ENCODE measurements at regions not wholly inside any gene's neighbourhood (a gene's known extent, or its start where the extent isn't known, plus 50 kb on each side); places are given as distances from the start of the nearest gene placed in this dataset.

- no peak for TF ChIP-seq CTCF (IDR thresholded peaks at IDR 0.05; ENCODE audit: unreplicated experiment)
- Mint-ChIP-seq H3K4me3 (ENCODE audit: unreplicated experiment) (no peak overlapping the region), H3K27me3 (ENCODE audit: unreplicated experiment) (no peaks in the 10 kb centered on the region), H3K4me1 (ENCODE audit: unreplicated experiment) (no peaks in the 10 kb centered on the region), H3K27ac (ENCODE audit: unreplicated experiment) (no peak overlapping the region), H3K9me3 (ENCODE audit: unreplicated experiment) (no peaks in the 10 kb centered on the region), H3K36me3 (ENCODE audit: low read depth, unreplicated experiment) (no peaks in the 10 kb centered on the region)
- no peak for DNase-seq (ENCODE audit: low spot score)
Measured at GRCh38 chr4:30822911-30823551, 102.9 kb downstream of the PCDH7 start.

- no peaks in the 10 kb centered on the region for H3K36me3 Mint-ChIP-seq (ENCODE audit: low read depth, unreplicated experiment)
- DNase-seq (ENCODE audit: low spot score), result no peak
- H3K27ac Mint-ChIP-seq (ENCODE audit: unreplicated experiment), result no peak overlapping the region
- H3K4me1 Mint-ChIP-seq (ENCODE audit: unreplicated experiment), result peaks cover 2% of the 10 kb centered on the region
- no peaks in the 10 kb centered on the region for H3K9me3 Mint-ChIP-seq (ENCODE audit: unreplicated experiment)
- no peaks in the 10 kb centered on the region for H3K27me3 Mint-ChIP-seq (ENCODE audit: unreplicated experiment)
- TF ChIP-seq CTCF (IDR thresholded peaks at IDR 0.05; ENCODE audit: unreplicated experiment), result no peak
- H3K4me3 Mint-ChIP-seq (ENCODE audit: unreplicated experiment), result no peak overlapping the region
Measured at GRCh38 chr4:30825008-30825770, 105.0 kb downstream of the PCDH7 start.

GRCh38 chr4:30828264-30828926 is 108.2 kb downstream of the PCDH7 start:
- peaks cover 6% of the 10 kb centered on the region for H3K4me1 Mint-ChIP-seq (ENCODE audit: unreplicated experiment)

GRCh38 chr4:30832639-30833038 is 112.5 kb downstream of the PCDH7 start:
- no peak for TF ChIP-seq CTCF (IDR thresholded peaks at IDR 0.05; ENCODE audit: unreplicated experiment)
- H3K27me3 Mint-ChIP-seq (ENCODE audit: unreplicated experiment), result no peaks in the 10 kb centered on the region
- DNase-seq (ENCODE audit: low spot score), result no peak
- H3K4me3 Mint-ChIP-seq (ENCODE audit: unreplicated experiment), result no peak overlapping the region
- no peak overlapping the region for H3K27ac Mint-ChIP-seq (ENCODE audit: unreplicated experiment)
- H3K9me3 Mint-ChIP-seq (ENCODE audit: unreplicated experiment), result no peaks in the 10 kb centered on the region
- H3K36me3 Mint-ChIP-seq (ENCODE audit: low read depth, unreplicated experiment), result no peaks in the 10 kb centered on the region
- H3K4me1 Mint-ChIP-seq (ENCODE audit: unreplicated experiment), result peaks cover 6% of the 10 kb centered on the region

More at GRCh38 chr4:30828264-30828926, 108.2 kb downstream of the PCDH7 start:
- Mint-ChIP-seq H3K9me3 (ENCODE audit: unreplicated experiment) (no peaks in the 10 kb centered on the region), H3K4me3 (ENCODE audit: unreplicated experiment) (no peak overlapping the region), H3K36me3 (ENCODE audit: low read depth, unreplicated experiment) (no peaks in the 10 kb centered on the region), H3K27me3 (ENCODE audit: unreplicated experiment) (no peaks in the 10 kb centered on the region), H3K27ac (ENCODE audit: unreplicated experiment) (no peak overlapping the region)
- TF ChIP-seq CTCF (IDR thresholded peaks at IDR 0.05; ENCODE audit: unreplicated experiment), result no peak
- DNase-seq (ENCODE audit: low spot score), result no peak

GRCh38 chr4:30833206-30833605 is 113.0 kb downstream of the PCDH7 start:
- no peak for DNase-seq (ENCODE audit: low spot score)
- TF ChIP-seq CTCF (IDR thresholded peaks at IDR 0.05; ENCODE audit: unreplicated experiment), result no peak
- Mint-ChIP-seq H3K27ac (ENCODE audit: unreplicated experiment) (no peak overlapping the region), H3K4me3 (ENCODE audit: unreplicated experiment) (no peak overlapping the region), H3K27me3 (ENCODE audit: unreplicated experiment) (no peaks in the 10 kb centered on the region), H3K36me3 (ENCODE audit: low read depth, unreplicated experiment) (no peaks in the 10 kb centered on the region), H3K4me1 (ENCODE audit: unreplicated experiment) (peaks cover 6% of the 10 kb centered on the region), H3K9me3 (ENCODE audit: unreplicated experiment) (no peaks in the 10 kb centered on the region)

Data from endothelial cell (in vitro differentiated cells).